PC-3 (cell line): ENCODE measurements at regions not wholly inside any gene's neighbourhood (a gene's known extent, or its start where the extent isn't known, plus 50 kb on each side); places are given as distances from the start of the nearest gene placed in this dataset.
A peak's percentile ranks its signal among the peaks of the same experiment; 100 is the strongest.

Experiments
- ATAC-seq: fragments of 200-7000 bp; cut with Tn5 transposase; 2 replicates; pipeline ENCODE4 v1.9.1; 2020; ENCODE audit warnings: mild to moderate bottlenecking, moderate library complexity
- BruUV-seq: library from RNA; stranded (reverse); fragments of 400-500 nt; replicated peaks from 2 replicates; lab custom pipeline; 2021; lab: Mats Ljungman, UMichigan
- CTCF ChIA-PET: fragments of 300-600 bp; sonication (Branson Sonifier 250); formaldehyde crosslinking; loops from one replicate; lab custom pipeline; 2022; ENCODE audit warnings: antibody characterized with exemption; lab: Charles Lee
- POLR2A ChIA-PET: fragments of 300-600 bp; sonication (Branson Sonifier 250); formaldehyde crosslinking; loops from one replicate; lab custom pipeline; 2022; ENCODE audit warnings: antibody characterized with exemption; ENCODE audit not compliant: unreplicated experiment; lab: Charles Lee
- DNase-seq: peaks from one replicate; pipeline ENCODE4 v3.0.0-alpha.2; 2015
- H2AFZ ChIP-seq: fragments of 300-600 bp; sonication (generic); 2 replicates; pipeline ENCODE4 v1.6.0; 2016; ENCODE audit warnings: antibody characterized with exemption, low read length
- H3F3A ChIP-seq: fragments of 300-600 bp; sonication (generic); one replicate; pipeline ENCODE4 v1.6.0; 2017; ENCODE audit warnings: antibody characterized with exemption, low read length, control low read depth, mild to moderate bottlenecking; ENCODE audit not compliant: unreplicated experiment
- H3K27ac ChIP-seq: fragments of 300-600 bp; sonication (generic); 2 replicates; pipeline ENCODE4 v1.5.1; 2016; ENCODE audit warnings: mild to moderate bottlenecking, low read length
- H3K27me3 ChIP-seq: fragments of 300-600 bp; sonication (generic); 2 replicates; pipeline ENCODE4 v1.6.1; 2016; ENCODE audit warnings: low read length, mixed read lengths
- H3K36me3 ChIP-seq: fragments of 300-600 bp; sonication (generic); 2 replicates; pipeline ENCODE4 v1.6.1; 2016; ENCODE audit warnings: low read depth, mixed run types, low read length, mixed read lengths
- H3K4me1 ChIP-seq: fragments of 300-600 bp; sonication (generic); 2 replicates; pipeline ENCODE4 v1.5.1; 2016; ENCODE audit warnings: low read length; ENCODE audit not compliant: insufficient read depth
- H3K4me2 ChIP-seq: fragments of 300-600 bp; sonication (generic); 2 replicates; pipeline ENCODE4 v1.6.0; 2016; ENCODE audit warnings: low read length
- H3K4me3 ChIP-seq: fragments of 300-600 bp; sonication (generic); 2 replicates; pipeline ENCODE4 v1.5.1; 2016; ENCODE audit warnings: mild to moderate bottlenecking, low read length, mixed read lengths
- H3K79me2 ChIP-seq: fragments of 300-600 bp; sonication (generic); 2 replicates; pipeline ENCODE4 v1.6.1; 2017; ENCODE audit warnings: low read length, mixed read lengths
- H3K9ac ChIP-seq: fragments of 300-600 bp; sonication (generic); 2 replicates; pipeline ENCODE4 v1.6.0; 2016; ENCODE audit warnings: mild to moderate bottlenecking, low read length
- H3K9me2 ChIP-seq: fragments of 300-600 bp; sonication (generic); replicated peaks from 2 replicates; pipeline ENCODE4 v1.6.1; 2016; ENCODE audit warnings: mixed run types, low read length, mixed read lengths
- H3K9me3 ChIP-seq: fragments of 300-600 bp; sonication (generic); 2 replicates; pipeline ENCODE4 v1.6.1; 2016; ENCODE audit warnings: low read length, mixed read lengths
- H4K20me1 ChIP-seq: fragments of 300-600 bp; sonication (generic); 2 replicates; pipeline ENCODE4 v1.6.1; 2016; ENCODE audit warnings: low read length, mixed read lengths
- EZH2 ChIP-seq: fragments of 300-600 bp; sonication (generic); IDR thresholded peaks from one replicate; pipeline ENCODE4 v1.6.1; 2017; ENCODE audit warnings: antibody characterized with exemption, mild to moderate bottlenecking, low read length; ENCODE audit not compliant: unreplicated experiment
- EZH2phosphoT487 ChIP-seq: fragments of 300-600 bp; sonication (generic); IDR thresholded peaks from 2 replicates; pipeline ENCODE4 v1.6.1; 2018; ENCODE audit warnings: mild to moderate bottlenecking, antibody characterized with exemption, low read length, borderline replicate concordance
- intact Hi-C: fragments of 100-400 bp; cut with micrococcal nuclease; formaldehyde crosslinking; loops from 2 replicates; pipeline ENCODE4 v1.9.0; 2023
- TF ChIP-seq, protein P1 (sequence below): fragments of 300-600 bp; sonication (generic); conservative IDR thresholded peaks from 2 replicates; pipeline ENCODE4 v1.5.1; 2017; ENCODE audit warnings: antibody characterized with exemption, low read depth, mild to moderate bottlenecking, low read length

DNA sequence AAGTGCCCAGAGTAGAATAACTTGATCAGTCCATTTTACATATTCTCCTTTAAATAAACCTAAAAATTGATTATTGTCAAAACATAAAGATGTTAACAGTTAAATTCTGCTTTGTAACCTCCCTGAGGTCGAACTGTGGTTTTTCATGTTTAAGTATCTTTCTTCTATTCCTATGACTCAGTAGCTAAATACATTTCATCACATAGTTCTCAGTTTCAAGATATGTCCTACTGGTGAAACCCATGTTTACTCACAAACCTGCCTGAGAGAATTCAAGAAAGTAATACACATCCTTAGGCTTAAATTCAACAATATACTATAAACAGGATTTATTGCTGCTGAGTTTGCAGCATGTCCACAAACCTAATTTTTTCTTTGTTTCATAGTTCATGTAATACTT is 692.9 kb downstream of the ZPLD1 start:
- Histone ChIP-seq H3K27ac (no peak overlapping the region), H3K4me1 (no peaks in the 10 kb centered on the region), H3K79me2 (no peaks in the 10 kb centered on the region), H3K4me3 (no peak overlapping the region), H3K9me2 (no peaks in the 10 kb centered on the region), H3F3A (no peaks in the 10 kb centered on the region), H3K36me3 (no peaks in the 10 kb centered on the region), H3K9ac (no peak overlapping the region), H4K20me1 (no peaks in the 10 kb centered on the region), H3K27me3 (0 out of 2 replicates have a peak, but pooled peaks cover 3% of the 10 kb centered on the region), H3K9me3 (no peaks in the 10 kb centered on the region), H2AFZ (no peak overlapping the region), H3K4me2 (no peak overlapping the region)
- ATAC-seq (peak; percentile 58), DNase-seq (peak; percentile 52)
- POLR2A ChIA-PET: no interaction called here
- no TSS peak for BruUV-seq
- CTCF ChIA-PET: no interaction called here
- intact Hi-C loops: loop anchor here (10.0 kb wide), 1 partner anchor 453 kb away; no protein-coding TSS in a partner anchor
- no peak for TF ChIP-seq EZH2phosphoT487
- TF ChIP-seq, protein P1, sequence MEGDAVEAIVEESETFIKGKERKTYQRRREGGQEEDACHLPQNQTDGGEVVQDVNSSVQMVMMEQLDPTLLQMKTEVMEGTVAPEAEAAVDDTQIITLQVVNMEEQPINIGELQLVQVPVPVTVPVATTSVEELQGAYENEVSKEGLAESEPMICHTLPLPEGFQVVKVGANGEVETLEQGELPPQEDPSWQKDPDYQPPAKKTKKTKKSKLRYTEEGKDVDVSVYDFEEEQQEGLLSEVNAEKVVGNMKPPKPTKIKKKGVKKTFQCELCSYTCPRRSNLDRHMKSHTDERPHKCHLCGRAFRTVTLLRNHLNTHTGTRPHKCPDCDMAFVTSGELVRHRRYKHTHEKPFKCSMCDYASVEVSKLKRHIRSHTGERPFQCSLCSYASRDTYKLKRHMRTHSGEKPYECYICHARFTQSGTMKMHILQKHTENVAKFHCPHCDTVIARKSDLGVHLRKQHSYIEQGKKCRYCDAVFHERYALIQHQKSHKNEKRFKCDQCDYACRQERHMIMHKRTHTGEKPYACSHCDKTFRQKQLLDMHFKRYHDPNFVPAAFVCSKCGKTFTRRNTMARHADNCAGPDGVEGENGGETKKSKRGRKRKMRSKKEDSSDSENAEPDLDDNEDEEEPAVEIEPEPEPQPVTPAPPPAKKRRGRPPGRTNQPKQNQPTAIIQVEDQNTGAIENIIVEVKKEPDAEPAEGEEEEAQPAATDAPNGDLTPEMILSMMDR: no peak
- no peak for TF ChIP-seq EZH2

- ATAC-seq (no peak), DNase-seq (no peak)
- H3K9me3 ChIP-seq: no peaks in the 10 kb centered on the region
- H3K4me3 ChIP-seq: no peak overlapping the region
- no peaks in the 10 kb centered on the region for H3K9me2 ChIP-seq
- POLR2A ChIA-PET: no interaction called here
- H4K20me1 ChIP-seq: no peaks in the 10 kb centered on the region
- no peaks in the 10 kb centered on the region for H3K4me1 ChIP-seq
- intact Hi-C loops: no loop called here
- H2AFZ ChIP-seq: no peak overlapping the region
- no peaks in the 10 kb centered on the region for H3K79me2 ChIP-seq
- no peak overlapping the region for H3K4me2 ChIP-seq
- peaks cover 10% of the 10 kb centered on the region; the same call in 1 of the 2 replicates for H3K27me3 ChIP-seq
- H3K27ac ChIP-seq: no peak overlapping the region
- no peaks in the 10 kb centered on the region for H3F3A ChIP-seq
- no peaks in the 10 kb centered on the region for H3K36me3 ChIP-seq
- BruUV-seq: no TSS peak
- TF ChIP-seq, protein P1: no peak
- TF ChIP-seq EZH2 (no peak), EZH2phosphoT487 (no peak)
- CTCF ChIA-PET: no interaction called here
- H3K9ac ChIP-seq: no peak overlapping the region
Measured at GRCh38 chr3:103134023-103134724, 699.4 kb downstream of the ZPLD1 start.

- CTCF ChIA-PET: no interaction called here
- no TSS peak for BruUV-seq
- DNase-seq: no peak
Measured at GRCh38 chr3:103136621-103137020, 701.8 kb downstream of the ZPLD1 start.

More at GRCh38 chr3:103136621-103137020, 701.8 kb downstream of the ZPLD1 start:
- Histone ChIP-seq H2AFZ (no peak overlapping the region), H4K20me1 (no peaks in the 10 kb centered on the region), H3K4me2 (no peak overlapping the region), H3K27me3 (peaks cover 14% of the 10 kb centered on the region; the same call in 1 of the 2 replicates), H3K36me3 (no peaks in the 10 kb centered on the region), H3K9ac (no peak overlapping the region), H3K27ac (no peak overlapping the region), H3K4me1 (no peaks in the 10 kb centered on the region), H3K79me2 (no peaks in the 10 kb centered on the region), H3K9me3 (no peaks in the 10 kb centered on the region), H3F3A (no peaks in the 10 kb centered on the region), H3K9me2 (no peaks in the 10 kb centered on the region), H3K4me3 (no peak overlapping the region)
- ATAC-seq: no peak
- intact Hi-C loops: no loop called here
- POLR2A ChIA-PET: no interaction called here
- TF ChIP-seq EZH2: no peak
- no peak for TF ChIP-seq EZH2phosphoT487
- TF ChIP-seq, protein P1: no peak
